WTC11 (cell line): ENCODE measurements at regions not wholly inside any gene's neighbourhood (a gene's known extent, or its start where the extent isn't known, plus 50 kb on each side); places are given as distances from the start of the nearest gene placed in this dataset.

Source experiments
- ATAC-seq: fragments of 200-7000 bp; cut with Tn5 transposase; 2 replicates; pipeline ENCODE4 v1.10.0; 2021; ENCODE audit warnings: mild to moderate bottlenecking, moderate library complexity
- CTCF ChIA-PET: fragments of 300-600 bp; sonication (Branson Sonifier 250); formaldehyde crosslinking; loops from one replicate; lab custom pipeline; 2021; ENCODE audit warnings: antibody characterized with exemption; lab: Charles Lee
- POLR2A ChIA-PET: fragments of 350-600 bp; sonication (Branson Sonifier 250); formaldehyde crosslinking; loops from one replicate; lab custom pipeline; 2021; ENCODE audit warnings: antibody characterized with exemption; lab: Charles Lee
- DNase-seq: peaks from one replicate; pipeline ENCODE4 v3.0.0; 2021; ENCODE audit warnings: low spot score
- H3K27ac Mint-ChIP-seq: 2 replicates; pipeline ENCODE4 v1.8.0; 2021; ENCODE audit warnings: mixed read lengths
- H3K27me3 Mint-ChIP-seq: 2 replicates; pipeline ENCODE4 v1.8.0; 2021; ENCODE audit warnings: low read depth, mild to moderate bottlenecking, moderate library complexity, mixed read lengths
- H3K36me3 Mint-ChIP-seq: 2 replicates; pipeline ENCODE4 v1.8.0; 2021; ENCODE audit warnings: mixed read lengths
- H3K4me1 Mint-ChIP-seq: 2 replicates; pipeline ENCODE4 v1.8.0; 2022; ENCODE audit warnings: mixed read lengths
- H3K4me3 Mint-ChIP-seq: 2 replicates; pipeline ENCODE4 v1.8.0; 2021; ENCODE audit warnings: mild to moderate bottlenecking, moderate library complexity, mixed read lengths
- H3K9me3 Mint-ChIP-seq: 2 replicates; pipeline ENCODE4 v1.8.0; 2021; ENCODE audit warnings: mixed read lengths
- CBFB ChIP-seq: sonication (generic); formaldehyde crosslinking; IDR thresholded peaks from 2 replicates; pipeline ENCODE4 v1.8.1; 2022; ENCODE audit warnings: mild to moderate bottlenecking, low read depth, missing genetic modification reagents
- E2F1 ChIP-seq: sonication (generic); formaldehyde crosslinking; IDR thresholded peaks from 2 replicates; pipeline ENCODE4 v1.8.0; 2022; ENCODE audit warnings: mild to moderate bottlenecking, missing genetic modification reagents
- FOXP1 ChIP-seq: sonication (generic); formaldehyde crosslinking; IDR thresholded peaks from 2 replicates; pipeline ENCODE4 v1.8.0; 2022; ENCODE audit warnings: missing genetic modification reagents, mild to moderate bottlenecking, moderate library complexity, borderline replicate concordance
- FOXP4 ChIP-seq: sonication (generic); formaldehyde crosslinking; IDR thresholded peaks from 2 replicates; pipeline ENCODE4 v1.8.0; 2022; ENCODE audit warnings: mild to moderate bottlenecking, missing genetic modification reagents
- HMGA2 ChIP-seq: fragments of 250-450 bp; sonication (Bioruptor Pico); IDR thresholded peaks from 2 replicates; pipeline ENCODE4 v1.4.0; 2021; ENCODE audit warnings: mild to moderate bottlenecking, moderate library complexity
- JAZF1 ChIP-seq: fragments of 250-450 bp; sonication (Bioruptor Pico); IDR thresholded peaks from 2 replicates; pipeline ENCODE4 v1.9.0; 2021; ENCODE audit warnings: moderate library complexity, mild to moderate bottlenecking, inconsistent platforms
- KAT7 ChIP-seq: sonication (generic); formaldehyde crosslinking; IDR thresholded peaks from 2 replicates; pipeline ENCODE4 v1.8.1; 2023; ENCODE audit warnings: missing genetic modification reagents, mild to moderate bottlenecking, borderline replicate concordance
- NFE2L1 ChIP-seq: sonication (generic); formaldehyde crosslinking; IDR thresholded peaks from 2 replicates; pipeline ENCODE4 v1.8.1; 2023; ENCODE audit warnings: missing genetic modification reagents
- NFYB ChIP-seq: sonication (generic); formaldehyde crosslinking; conservative IDR thresholded peaks from 2 replicates; pipeline ENCODE4 v1.8.0; 2022; ENCODE audit warnings: low read depth, missing genetic modification reagents
- NR2C2 ChIP-seq: sonication (generic); formaldehyde crosslinking; IDR thresholded peaks from 2 replicates; pipeline ENCODE4 v1.8.0; 2022; ENCODE audit warnings: mild to moderate bottlenecking, missing genetic modification reagents
- PRRX2 ChIP-seq: fragments of 250-450 bp; sonication (Bioruptor Pico); IDR thresholded peaks from 2 replicates; pipeline ENCODE4 v1.8.0; 2021; ENCODE audit warnings: mild to moderate bottlenecking
- TP53 ChIP-seq: sonication (generic); formaldehyde crosslinking; IDR thresholded peaks from 2 replicates; pipeline ENCODE4 v1.8.1; 2023; ENCODE audit warnings: mild to moderate bottlenecking, missing genetic modification reagents
- USF1 ChIP-seq: sonication (generic); formaldehyde crosslinking; IDR thresholded peaks from 2 replicates; pipeline ENCODE4 v1.8.0; 2022; ENCODE audit warnings: mild to moderate bottlenecking, missing genetic modification reagents
- ZNF138 ChIP-seq: sonication (generic); formaldehyde crosslinking; conservative IDR thresholded peaks from 2 replicates; pipeline ENCODE4 v1.8.1; 2022; ENCODE audit warnings: mild to moderate bottlenecking, moderate library complexity, missing genetic modification reagents
- ZNF423 ChIP-seq: fragments of 250-450 bp; sonication (Bioruptor Pico); IDR thresholded peaks from 2 replicates; pipeline ENCODE4 v2.1.2; 2022; ENCODE audit warnings: mild to moderate bottlenecking, moderate library complexity
- ZNF512 ChIP-seq: sonication (generic); formaldehyde crosslinking; IDR thresholded peaks from 2 replicates; pipeline ENCODE4 v1.8.1; 2022; ENCODE audit warnings: missing genetic modification reagents, borderline replicate concordance
- TF ChIP-seq, protein P1 (sequence below): sonication (generic); formaldehyde crosslinking; IDR thresholded peaks from 2 replicates; pipeline ENCODE4 v1.8.1; 2022; ENCODE audit warnings: mild to moderate bottlenecking, missing genetic modification reagents, moderate library complexity, borderline replicate concordance
- TF ChIP-seq, protein P2 (sequence below): sonication (generic); formaldehyde crosslinking; IDR thresholded peaks from 2 replicates; pipeline ENCODE4 v1.8.1; 2022; ENCODE audit warnings: low read depth, missing genetic modification reagents, borderline replicate concordance

GRCh38 chr13:72217142-72217541 lies 350.1 kb upstream of the DACH1 start:
- Mint-ChIP-seq H3K27ac (no peak overlapping the region), H3K9me3 (no peaks in the 10 kb centered on the region), H3K36me3 (no peaks in the 10 kb centered on the region), H3K4me1 (no peaks in the 10 kb centered on the region), H3K27me3 (no peaks in the 10 kb centered on the region), H3K4me3 (no peak overlapping the region)
- ATAC-seq: no peak
- ChIA-PET POLR2A (no interaction called here), CTCF (no interaction called here)
- TF ChIP-seq USF1: no peak
- TF ChIP-seq NFYB (CRISPR knock-in tag): no peak
- no peak for TF ChIP-seq E2F1 (CRISPR knock-in tag)
- TF ChIP-seq FOXP4 (CRISPR knock-in tag): no peak
- TF ChIP-seq HMGA2 (CRISPR knock-in tag): no peak
- TF ChIP-seq PRRX2 (CRISPR knock-in tag): no peak
- no peak for TF ChIP-seq ZNF512 (CRISPR knock-in tag)
- TF ChIP-seq CBFB: no peak
- TF ChIP-seq NR2C2: no peak
- TF ChIP-seq FOXP1: no peak
- TF ChIP-seq, protein P1, sequence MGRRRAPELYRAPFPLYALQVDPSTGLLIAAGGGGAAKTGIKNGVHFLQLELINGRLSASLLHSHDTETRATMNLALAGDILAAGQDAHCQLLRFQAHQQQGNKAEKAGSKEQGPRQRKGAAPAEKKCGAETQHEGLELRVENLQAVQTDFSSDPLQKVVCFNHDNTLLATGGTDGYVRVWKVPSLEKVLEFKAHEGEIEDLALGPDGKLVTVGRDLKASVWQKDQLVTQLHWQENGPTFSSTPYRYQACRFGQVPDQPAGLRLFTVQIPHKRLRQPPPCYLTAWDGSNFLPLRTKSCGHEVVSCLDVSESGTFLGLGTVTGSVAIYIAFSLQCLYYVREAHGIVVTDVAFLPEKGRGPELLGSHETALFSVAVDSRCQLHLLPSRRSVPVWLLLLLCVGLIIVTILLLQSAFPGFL (CRISPR knock-in tag): no peak
- TF ChIP-seq, protein P2, sequence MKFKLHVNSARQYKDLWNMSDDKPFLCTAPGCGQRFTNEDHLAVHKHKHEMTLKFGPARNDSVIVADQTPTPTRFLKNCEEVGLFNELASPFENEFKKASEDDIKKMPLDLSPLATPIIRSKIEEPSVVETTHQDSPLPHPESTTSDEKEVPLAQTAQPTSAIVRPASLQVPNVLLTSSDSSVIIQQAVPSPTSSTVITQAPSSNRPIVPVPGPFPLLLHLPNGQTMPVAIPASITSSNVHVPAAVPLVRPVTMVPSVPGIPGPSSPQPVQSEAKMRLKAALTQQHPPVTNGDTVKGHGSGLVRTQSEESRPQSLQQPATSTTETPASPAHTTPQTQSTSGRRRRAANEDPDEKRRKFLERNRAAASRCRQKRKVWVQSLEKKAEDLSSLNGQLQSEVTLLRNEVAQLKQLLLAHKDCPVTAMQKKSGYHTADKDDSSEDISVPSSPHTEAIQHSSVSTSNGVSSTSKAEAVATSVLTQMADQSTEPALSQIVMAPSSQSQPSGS (CRISPR knock-in tag): no peak
- no peak for TF ChIP-seq KAT7 (CRISPR knock-in tag)
- no peak for DNase-seq

- Mint-ChIP-seq H3K4me1 (no peaks in the 10 kb centered on the region), H3K9me3 (no peaks in the 10 kb centered on the region), H3K4me3 (no peak overlapping the region), H3K27me3 (no peaks in the 10 kb centered on the region), H3K27ac (no peak overlapping the region)
- DNase-seq (no peak), ATAC-seq (no peak)
- POLR2A ChIA-PET: no interaction called here
- CTCF ChIA-PET: no interaction called here
- TF ChIP-seq CBFB (no peak), ZNF138 (CRISPR knock-in tag) (no peak), ZNF423 (CRISPR knock-in tag) (no peak), ZNF512 (CRISPR knock-in tag) (no peak), JAZF1 (CRISPR knock-in tag) (no peak), TP53 (CRISPR knock-in tag) (no peak), NFE2L1 (CRISPR knock-in tag) (no peak)
- TF ChIP-seq, all 79 proteins: peak for 0
- H3K36me3 Mint-ChIP-seq: no peaks in the 10 kb centered on the region
Measured at GRCh38 chr13:72208112-72208645, 341.2 kb upstream of the DACH1 start.
